HG02870 (cell line): ENCODE measurements at regions not wholly inside any gene's neighbourhood (a gene's known extent, or its start where the extent isn't known, plus 50 kb on each side); places are given as distances from the start of the nearest gene placed in this dataset.

Experiments used
- ATAC-seq: cut with Tn5 transposase; IDR thresholded peaks from one replicate; pipeline ENCODE4 v1.9.1; 2021; ENCODE audit warnings: mild to moderate bottlenecking, moderate library complexity; ENCODE audit not compliant: unreplicated experiment

GRCh38 chr11:28472904-28473303 lies 364.7 kb downstream of the METTL15 start:
- no peak for ATAC-seq

DNA sequence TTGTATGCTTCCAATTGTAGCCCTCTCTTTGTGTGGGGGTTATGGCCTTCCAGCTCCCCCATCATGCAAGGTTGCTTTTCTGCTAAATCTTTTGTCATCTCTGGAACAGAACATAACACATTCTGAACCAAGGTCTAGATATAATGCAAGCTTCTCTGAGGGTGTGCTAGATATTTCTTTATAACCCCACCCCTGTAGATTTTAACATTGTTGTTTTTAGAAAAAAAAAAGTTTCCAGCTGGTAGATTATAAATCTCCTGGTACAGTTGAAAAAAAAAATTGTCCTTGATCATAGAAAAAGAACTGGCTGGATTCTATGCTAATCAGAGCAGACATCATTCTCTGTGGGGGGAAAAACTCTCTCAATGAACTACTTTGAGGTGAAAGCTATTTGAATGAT lies 363.3 kb downstream of the METTL15 start:
- ATAC-seq: no peak

- no peak for ATAC-seq
Measured at GRCh38 chr11:28470180-28470579, 362.0 kb downstream of the METTL15 start.

GRCh38 chr11:28466506-28466905 lies 358.3 kb downstream of the METTL15 start:
- no peak for ATAC-seq

- peak; percentile 67 for ATAC-seq
Measured at GRCh38 chr11:28464252-28464867, 356.2 kb downstream of the METTL15 start.

DNA sequence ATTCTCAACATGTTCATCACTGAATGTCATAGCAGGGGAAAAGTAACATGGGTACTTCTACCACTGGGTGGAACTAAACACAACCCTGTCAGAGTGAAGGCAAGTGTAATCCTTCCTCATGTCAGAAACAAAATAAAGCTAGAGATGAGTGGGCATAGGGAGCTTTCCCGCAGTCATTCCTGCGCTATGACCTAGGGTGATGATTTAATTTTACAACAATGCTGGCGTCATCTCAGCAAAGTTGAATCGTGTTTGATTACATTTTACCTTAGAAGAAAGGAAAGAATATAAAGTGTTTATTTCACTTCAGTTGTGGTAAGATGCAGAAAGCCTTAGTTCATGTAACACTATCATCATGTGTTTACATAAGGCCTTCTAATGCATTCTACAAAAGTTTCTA lies 355.6 kb downstream of the METTL15 start:
- no peak for ATAC-seq

DNA sequence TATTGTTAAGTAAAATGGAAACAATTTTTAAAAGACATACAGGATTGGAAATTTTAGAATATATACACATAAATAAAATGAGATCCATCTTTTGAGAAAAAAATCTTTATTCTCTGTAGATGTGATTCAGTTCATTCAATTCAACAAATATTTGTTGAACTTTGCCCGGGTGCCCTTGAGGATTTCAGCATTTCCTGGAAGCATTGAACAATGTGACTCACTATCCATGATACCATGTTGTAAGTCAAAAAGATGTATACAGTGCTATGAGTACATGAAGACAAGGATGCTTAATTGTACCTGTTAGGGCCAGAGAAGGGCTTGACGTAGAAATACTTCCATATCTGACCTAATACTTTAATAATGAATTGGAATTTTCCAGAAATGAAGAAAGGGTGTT lies 353.7 kb downstream of the METTL15 start:
- no peak for ATAC-seq

GRCh38 chr11:28461338-28461737 lies 353.1 kb downstream of the METTL15 start:
- ATAC-seq: no peak

DNA sequence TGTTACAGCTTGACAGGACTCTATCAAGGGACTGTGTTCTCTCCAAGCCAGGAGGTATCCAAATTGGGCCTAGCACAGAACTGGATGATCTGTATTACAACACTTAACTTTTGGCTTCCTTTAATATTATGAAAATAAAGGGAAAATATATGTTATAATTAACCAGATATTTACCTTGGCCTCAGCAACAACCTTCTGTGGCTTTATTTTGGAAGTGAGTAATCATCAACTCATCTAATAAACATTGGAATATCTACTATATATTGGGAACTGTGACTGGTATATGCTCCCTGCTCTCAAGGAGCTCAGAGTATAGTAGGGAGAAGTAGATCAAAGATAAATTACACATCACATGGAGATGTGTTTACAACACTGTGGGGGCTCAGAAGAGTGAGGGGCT lies 352.2 kb downstream of the METTL15 start:
- ATAC-seq: no peak

DNA sequence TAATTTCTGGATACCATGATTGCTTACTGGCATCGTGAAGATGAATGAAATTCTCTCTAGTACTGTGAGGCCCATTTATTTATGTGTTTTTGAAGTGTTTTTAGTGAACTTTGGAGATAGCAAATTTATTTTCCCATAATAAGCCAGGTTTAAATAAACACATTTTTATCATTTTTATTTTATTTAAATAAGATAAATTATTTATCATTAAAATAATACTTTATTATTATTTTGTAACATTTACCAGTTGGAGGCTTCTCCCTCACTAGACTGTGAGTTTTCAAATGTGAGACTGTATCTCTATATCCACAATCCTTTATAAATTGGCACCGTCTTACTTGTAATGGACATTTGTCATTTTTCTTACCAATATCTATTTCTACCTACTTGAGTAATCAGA lies 351.7 kb downstream of the METTL15 start:
- no peak for ATAC-seq

- no peak for ATAC-seq
Measured at GRCh38 chr11:28457481-28458065, 349.4 kb downstream of the METTL15 start.

GRCh38 chr11:28448186-28448585 lies 340.0 kb downstream of the METTL15 start:
- no peak for ATAC-seq

GRCh38 chr11:28447226-28447625 lies 339.0 kb downstream of the METTL15 start:
- no peak for ATAC-seq

DNA sequence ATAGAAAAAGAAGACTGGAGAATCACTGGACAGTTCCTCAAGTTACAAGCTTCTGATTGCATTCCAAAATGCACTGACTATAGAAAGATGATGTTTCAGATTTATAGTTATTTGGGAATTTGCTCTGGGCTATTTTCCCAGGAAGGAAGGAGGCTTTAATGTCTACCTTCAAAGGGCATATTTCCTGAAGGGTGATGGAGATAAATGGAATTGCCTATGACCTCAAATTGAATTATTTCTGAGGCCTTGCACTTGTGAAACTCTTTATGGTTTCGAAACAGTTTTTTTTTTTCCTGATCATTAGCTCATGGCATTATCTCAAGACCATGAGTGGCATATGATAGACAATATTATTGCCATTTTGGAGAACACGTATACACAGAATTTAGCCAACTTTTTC lies 333.9 kb downstream of the METTL15 start:
- no peak for ATAC-seq

DNA sequence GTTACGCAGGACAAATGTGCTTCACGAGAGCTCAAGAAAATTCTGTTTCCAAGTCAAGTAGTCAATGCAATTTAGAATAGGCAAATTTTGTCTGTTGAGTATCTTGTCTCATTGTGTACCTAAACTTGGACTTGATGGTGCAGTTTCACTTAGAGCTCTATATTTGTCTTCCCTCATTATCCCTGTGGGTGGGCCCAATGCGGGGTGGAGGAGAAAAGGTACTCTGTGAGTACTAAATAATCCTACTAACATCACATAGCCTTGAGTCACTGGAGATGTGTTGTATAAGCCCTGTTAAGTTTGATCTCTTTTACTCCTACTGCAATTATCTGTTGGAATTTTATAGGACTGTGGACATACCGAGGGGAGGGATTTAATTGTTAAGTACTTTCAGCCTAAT lies 331.2 kb downstream of the METTL15 start:
- ATAC-seq: no peak

GRCh38 chr11:28420099-28420498 lies 311.9 kb downstream of the METTL15 start:
- ATAC-seq: no peak

DNA sequence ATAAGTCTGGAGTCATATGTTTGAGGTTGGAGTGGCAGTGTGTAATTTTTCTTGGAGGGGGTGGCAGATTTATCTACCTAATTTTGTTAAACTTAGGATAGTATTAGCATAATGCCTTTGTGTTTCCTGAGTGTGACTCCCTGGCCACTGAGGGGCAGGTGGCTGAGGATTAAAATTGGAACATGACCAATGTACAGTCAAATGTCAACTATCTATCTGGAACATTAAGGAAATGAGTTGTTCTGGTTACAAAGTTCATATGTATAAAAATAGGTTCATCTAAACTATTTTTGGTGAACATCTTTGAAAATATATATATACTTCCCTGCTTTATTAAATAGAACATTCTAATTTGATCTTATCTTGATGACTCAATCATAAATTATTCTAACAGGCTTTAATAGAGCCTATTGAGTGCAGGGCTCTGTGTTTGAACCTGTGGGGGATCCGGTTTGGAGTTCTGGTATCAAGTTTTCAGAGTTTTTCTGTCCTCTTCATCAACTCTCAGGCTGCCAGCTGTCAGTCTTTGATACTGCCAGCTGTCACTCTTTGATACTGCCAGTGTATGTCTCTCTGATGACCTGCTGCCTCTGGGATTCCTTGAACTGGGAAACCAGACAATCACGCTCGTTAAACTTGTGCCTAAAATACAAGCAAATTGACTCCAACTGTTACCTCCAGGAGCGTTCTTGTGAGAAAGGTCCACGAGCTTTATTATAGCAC lies 309.6 kb downstream of the METTL15 start:
- ATAC-seq: no peak

GRCh38 chr11:28412029-28412428 lies 303.8 kb downstream of the METTL15 start:
- ATAC-seq: no peak

DNA sequence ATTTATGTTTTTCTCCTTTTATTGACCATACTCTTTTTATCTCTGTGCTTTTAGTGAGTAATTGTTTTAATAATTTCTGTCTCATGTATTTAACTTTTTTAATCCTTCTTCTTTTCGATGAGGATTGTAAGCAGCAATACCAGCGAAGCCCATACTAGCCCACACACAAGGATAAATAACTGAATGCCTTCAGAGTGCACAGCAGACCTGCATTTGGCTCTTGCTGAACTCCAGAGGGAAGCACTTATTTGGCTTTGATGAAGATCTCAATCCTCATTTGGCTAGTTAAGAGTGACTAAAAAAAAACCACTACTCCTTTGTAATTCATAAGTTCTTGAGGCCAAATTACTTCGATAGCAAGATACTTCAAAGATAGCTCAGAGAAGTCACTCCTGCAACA lies 293.3 kb downstream of the METTL15 start:
- no peak for ATAC-seq

GRCh38 chr11:28400331-28401100 lies 292.3 kb downstream of the METTL15 start:
- ATAC-seq: no peak

GRCh38 chr11:28393348-28393747 lies 285.2 kb downstream of the METTL15 start:
- ATAC-seq: no peak

- no peak for ATAC-seq
Measured at GRCh38 chr11:28384418-28384817, 276.2 kb downstream of the METTL15 start.
